Right ventricle myocardium inferior (tissue), 1 donor: ENCODE measurements at regions not wholly inside any gene's neighbourhood (a gene's known extent, or its start where the extent isn't known, plus 50 kb on each side); places are given as distances from the start of the nearest gene placed in this dataset.
"Not testable (repeated sequence)": the region's sequence is repeated elsewhere in the genome, so short reads cannot be mapped to it uniquely, and the experiment has no call there.

ENCODE experiments used
- ATAC-seq: fragments of 200-7000 bp; cut with Tn5 transposase; one replicate; pipeline ENCODE4 v1.9.1; 2020; ENCODE audit warnings: mild to moderate bottlenecking, moderate library complexity
- DNase-seq: peaks from one replicate; pipeline ENCODE4 v3.0.0; 2021; ENCODE audit errors: missing footprints
- intact Hi-C: fragments of 100-400 bp; cut with DNase I; formaldehyde crosslinking; loops from one replicate; pipeline ENCODE4 v1.11.0; 2022
- donor health status: DM: no; HTN: yes; CAD: no; lungs with severe emphysema.

DNA sequence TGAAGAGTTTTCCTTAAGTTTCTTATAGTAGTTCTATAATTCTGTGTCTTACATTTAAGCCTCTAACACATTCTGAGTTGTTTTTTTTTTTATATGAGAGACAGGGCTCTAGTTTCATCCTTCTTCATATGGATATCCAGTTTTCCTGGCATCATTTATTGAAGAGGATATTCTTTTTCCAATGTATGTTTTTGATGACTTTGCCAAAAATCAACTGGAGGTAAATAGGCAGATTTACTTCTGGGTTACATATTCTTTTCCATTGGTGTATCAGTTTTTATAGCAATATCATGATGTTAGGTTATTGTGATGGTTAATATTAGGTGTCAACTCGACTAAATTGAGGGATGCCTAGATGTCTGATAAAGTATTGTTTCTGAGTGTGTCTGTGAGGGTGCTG is 650.7 kb upstream of the GRID2 start:
- intact Hi-C loops: no loop called here
- DNase-seq (no peak), ATAC-seq (no peak)

DNA sequence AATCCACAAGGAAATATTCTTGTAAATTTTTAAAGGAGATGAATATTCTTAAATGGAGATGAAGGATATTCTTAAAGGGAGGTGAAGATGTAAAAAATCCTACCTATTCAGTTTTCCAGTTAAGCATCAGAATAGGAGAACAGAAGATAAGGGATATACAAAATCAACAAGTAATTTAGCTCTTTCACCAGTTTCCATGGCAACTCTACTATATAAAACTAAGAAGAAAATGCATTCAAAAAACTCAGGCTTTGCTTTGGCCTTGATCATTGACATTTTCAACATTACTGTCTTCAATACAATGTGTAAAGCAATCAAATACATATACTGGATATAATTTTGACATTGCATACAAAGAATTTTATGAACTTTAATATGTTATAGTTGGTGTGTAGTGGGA is 622.7 kb upstream of the GRID2 start:
- ATAC-seq: no peak
- intact Hi-C loops: no loop called here
- DNase-seq: no peak

DNA sequence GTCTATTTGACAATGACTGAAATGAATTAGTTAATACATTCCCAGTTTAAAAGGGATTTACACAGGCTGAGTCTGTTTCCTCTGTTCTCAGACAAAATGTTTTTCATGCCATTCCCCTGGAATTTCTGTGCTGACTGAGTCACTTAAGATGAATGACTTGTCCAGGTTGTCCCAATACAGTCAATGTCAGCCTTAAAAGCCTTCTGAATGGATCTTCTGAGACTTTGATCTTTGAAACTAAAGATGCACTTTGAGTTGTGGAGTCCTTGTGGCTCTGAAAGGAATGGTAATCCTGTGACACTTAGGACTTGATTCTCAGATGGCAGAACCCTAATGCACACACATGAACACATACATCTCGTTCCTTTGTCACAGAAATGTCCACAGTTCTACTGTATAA is 622.2 kb upstream of the GRID2 start:
- intact Hi-C loops: no loop called here
- DNase-seq (no peak), ATAC-seq (no peak)

DNA sequence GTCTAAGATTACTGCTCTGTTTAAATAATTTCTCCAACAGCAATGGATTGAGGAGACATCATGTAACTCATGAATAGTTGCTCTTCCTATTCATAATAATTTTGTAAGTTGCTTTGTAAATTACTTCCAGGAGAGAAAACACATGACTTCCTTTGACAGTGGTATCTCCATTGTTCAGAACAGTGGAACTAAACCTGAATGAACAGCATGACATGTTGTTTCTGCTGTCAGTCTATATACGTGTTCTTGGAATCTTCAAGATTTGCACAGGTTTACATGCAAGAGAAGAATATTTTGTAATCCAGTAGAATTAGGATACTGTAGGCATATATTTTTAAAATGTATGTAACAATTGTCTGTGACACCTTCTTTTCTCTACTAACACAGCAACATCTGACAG is 618.8 kb upstream of the GRID2 start:
- intact Hi-C loops: no loop called here
- ATAC-seq: no peak

DNA sequence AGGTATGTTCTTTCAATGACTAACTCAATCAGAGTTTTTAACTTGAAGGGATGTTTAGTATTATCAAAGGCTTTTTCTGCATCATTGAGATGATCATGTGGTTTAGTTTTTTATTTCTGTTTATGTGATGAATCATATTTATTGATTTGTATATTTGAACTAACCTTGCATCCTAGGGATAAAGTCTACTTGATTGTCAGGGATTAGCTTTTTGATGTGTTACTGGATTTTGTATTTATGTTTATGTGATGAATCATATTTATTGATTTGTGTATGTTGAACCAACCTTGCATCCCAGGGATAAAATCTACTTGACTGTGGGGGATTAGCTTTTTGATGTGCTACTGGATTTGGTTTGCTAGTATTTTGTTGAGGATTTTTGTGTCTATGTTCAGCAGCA is 615.4 kb upstream of the GRID2 start:
- ATAC-seq: no peak
- no peak for DNase-seq
- intact Hi-C loops: no loop called here

More for the DNA sequence above, 618.8 kb upstream of the GRID2 start:
- no peak for DNase-seq

DNA sequence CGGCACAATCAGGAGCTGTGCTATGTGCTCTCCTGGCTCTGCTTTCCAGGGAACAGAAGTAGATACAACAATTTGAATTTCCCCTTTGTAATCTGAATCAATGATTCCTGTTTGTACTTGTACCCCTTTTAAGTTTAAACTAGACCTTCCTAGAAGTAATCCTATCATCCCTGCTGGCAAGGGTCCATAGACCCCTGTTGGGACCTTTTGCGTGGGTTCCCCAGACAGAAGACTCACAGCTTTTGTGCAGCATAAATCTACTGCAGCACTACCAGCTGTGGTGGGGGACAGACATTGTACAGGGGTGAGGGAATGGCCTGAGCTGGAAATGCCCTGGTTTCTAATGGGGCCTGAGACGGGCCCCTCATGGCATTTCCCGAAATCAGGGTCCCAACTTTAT is 604.1 kb upstream of the GRID2 start:
- ATAC-seq, DNase-seq, intact Hi-C loops: not testable (repeated sequence)

DNA sequence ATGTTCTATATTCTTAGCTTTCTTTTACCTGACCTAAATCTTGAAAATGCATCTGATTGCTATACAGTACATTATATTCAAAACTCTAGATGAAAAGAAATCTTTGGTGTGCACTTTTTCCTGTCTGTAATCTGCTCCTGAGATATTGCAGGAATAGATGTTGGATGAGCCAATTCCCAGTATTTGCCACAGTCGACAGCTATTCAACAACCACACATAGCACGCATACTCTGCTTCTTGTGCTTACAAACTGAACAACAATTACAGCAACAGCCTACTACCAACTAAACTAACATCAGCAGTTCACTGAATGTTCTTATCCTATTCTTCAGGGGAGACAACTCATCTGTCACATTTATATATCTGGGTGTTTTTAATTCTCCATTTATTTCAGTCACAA is 573.9 kb upstream of the GRID2 start:
- intact Hi-C loops: no loop called here
- DNase-seq: no peak

DNA sequence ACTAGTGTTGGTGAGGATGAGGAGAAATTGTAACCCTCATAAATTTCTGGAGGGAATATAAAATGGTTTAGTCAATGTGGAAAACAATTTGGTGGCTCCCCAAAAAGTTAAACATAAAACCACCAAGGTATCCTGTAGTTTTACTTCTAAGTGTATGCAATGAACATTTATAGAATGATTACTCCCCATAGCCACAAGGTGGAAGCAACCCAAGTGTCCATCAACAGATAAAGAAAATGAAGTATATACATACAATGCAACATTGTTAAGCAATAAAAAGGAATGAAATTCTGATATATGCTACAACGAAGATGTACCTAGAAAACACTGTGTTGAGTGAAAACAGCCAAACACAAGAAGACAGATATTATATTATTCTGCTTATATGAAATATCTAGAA is 569.1 kb upstream of the GRID2 start:
- intact Hi-C loops: no loop called here
- ATAC-seq: no peak
- no peak for DNase-seq

More for the DNA sequence above, 573.9 kb upstream of the GRID2 start:
- ATAC-seq: no peak

DNA sequence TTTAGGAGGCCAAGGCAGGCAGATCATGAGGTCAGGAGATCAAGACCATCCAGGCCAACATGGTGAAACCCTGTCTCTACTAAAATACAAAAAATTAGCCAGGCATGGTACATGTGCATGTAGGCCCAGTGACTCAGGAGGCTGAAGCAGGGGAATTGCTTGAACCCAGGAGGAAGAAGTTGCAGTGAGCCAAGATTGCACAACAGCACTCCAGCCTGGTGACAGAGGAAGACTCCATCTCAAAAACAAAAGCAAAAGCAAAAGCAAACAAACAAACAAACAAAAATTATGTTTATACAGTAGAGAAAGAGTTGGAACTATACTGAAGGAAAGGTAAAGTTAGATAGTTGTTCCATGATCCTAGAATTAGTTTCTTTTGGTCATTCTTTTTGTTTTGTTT is 564.9 kb upstream of the GRID2 start:
- intact Hi-C loops, DNase-seq, ATAC-seq: not testable (repeated sequence)

DNA sequence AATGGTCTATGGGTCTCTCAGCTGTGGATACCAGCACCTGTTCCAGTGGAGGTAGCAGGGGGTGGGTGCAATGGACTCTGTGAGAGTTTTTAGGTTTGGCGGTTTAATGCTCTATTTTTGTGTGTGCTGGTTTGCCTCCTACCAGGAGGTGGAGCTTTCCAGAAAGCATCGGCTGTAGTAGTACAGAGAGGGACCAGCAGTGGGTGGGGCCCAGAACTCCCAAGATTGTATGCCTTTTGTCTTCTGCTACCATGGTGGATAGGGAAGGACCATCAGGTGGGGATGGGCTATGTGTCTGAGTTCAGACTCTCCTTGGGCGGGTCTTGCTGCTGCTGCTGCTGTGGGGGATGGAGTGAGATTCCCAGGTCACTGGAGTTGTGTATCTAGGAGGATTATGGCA is 557.2 kb upstream of the GRID2 start:
- ATAC-seq: no peak
- intact Hi-C loops: no loop called here

DNA sequence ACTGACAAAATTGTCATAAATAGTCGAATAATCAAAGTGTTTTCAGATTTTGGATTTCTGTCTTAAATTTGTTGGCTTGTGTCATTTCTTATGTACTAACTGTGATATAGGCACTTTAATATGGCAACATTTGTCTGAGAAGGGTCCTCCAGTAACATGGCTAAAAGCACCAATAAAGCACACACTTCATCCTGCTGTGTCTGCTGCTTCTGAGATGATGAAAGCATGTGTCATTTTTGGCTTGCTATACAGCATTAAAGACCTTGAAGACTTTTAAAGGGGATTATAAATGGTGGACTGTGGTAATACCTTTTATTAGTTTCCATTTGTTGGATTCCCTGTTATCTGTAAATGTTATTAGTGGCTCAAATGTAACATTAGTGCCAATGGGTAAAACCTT is 551.8 kb upstream of the GRID2 start:
- ATAC-seq (no peak), DNase-seq (no peak)
- intact Hi-C loops: no loop called here

More for the DNA sequence above, 557.2 kb upstream of the GRID2 start:
- DNase-seq: no peak

DNA sequence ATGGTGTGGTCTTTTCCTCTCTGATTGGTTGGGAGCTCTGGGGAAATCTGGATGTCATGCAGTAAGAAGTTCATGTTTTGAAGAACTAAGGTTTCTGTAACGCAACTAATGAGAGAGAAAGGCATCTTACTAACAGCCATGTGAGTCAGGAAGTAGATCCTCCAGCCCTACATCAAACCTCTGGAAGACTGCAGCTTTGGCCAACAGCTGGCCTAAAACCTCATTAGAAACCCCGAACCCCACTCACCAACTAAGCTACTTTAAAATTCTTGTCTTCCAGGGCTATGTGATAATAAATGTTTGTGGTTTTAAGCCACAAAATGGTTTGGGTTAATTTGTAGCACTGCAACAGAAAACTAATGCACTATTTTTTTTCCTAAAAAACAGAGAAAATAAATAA is 549.0 kb upstream of the GRID2 start:
- ATAC-seq: no peak
- no peak for DNase-seq
- intact Hi-C loops: no loop called here

DNA sequence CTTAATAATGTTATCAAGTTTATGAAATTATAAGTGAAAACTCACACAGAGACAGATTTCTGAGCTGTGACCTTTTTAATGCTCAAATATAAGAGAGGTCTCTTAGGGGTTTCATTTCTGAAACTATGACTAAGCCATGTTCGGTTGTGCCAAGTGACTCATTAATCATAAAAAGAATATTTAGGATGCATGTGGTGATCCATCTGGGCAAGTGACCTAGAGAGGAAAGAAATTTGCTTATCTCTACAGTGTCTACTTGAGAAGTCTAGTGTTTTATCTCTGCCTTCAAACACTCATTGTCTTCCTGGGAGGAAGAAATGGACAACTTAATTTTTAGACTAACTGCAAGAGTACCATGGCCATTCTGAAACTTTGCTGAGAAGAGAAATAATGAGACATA is 545.3 kb upstream of the GRID2 start:
- ATAC-seq: no peak
- DNase-seq: no peak
- intact Hi-C loops: no loop called here

DNA sequence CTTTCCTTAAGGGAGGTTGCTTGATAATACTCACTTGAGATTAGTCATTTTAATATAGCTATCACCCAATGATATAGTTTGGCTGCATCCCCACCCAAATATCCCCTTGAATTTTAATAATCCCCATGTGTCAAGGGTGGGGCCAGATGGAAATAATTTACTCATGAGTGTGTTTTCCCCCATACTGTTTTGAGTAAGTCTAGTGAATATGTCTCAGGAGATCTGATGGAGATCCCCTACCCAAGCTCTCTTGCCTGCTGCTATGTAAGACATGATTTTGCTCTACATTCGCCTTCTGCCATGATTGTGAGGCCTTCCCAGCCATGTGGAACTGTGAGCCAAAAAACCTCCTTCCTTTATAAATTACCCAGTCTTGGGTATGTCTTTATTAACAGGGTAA is 539.7 kb upstream of the GRID2 start:
- ATAC-seq (no peak), DNase-seq (no peak)
- intact Hi-C loops: no loop called here

DNA sequence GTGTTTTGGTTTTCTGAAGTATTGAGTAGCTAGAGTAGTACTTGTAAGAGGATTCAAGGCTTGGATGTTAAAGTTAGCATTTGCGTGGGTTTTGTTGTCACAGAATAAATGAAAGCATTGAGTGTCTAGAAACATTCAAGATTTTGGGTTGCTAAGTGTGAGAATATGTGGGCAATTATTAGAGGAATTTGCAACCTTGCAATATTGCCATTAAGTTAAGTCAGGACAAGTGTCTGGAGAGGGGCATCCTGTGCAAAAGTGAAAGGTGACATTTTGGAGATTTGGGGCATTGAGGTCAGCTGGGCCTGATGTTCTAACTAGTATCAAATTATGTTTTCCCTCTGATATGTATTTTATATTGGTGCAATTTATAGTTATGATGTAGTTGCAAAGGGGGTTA is 533.9 kb upstream of the GRID2 start:
- intact Hi-C loops: no loop called here
- ATAC-seq (no peak), DNase-seq (no peak)

DNA sequence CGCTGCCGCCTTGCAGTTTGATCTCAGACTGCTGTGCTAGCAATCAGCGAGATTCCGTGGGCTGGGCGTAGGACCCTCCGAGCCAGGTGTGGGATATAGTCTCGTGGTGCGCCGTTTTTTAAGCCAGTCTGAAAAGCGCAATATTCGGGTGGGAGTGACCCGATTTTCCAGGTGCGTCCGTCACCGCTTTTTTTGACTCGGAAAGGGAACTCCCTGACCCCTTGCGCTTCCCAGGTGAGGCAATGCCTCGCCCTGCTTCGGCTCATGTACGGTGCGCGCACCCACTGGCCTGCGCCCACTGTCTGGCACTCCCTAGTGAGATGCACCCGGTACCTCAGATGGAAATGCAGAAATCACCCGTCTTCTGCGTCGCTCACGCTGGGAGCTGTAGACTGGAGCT is 512.1 kb upstream of the GRID2 start:
- ATAC-seq, intact Hi-C loops: not testable (repeated sequence)
- DNase-seq: peak; percentile 25

DNA sequence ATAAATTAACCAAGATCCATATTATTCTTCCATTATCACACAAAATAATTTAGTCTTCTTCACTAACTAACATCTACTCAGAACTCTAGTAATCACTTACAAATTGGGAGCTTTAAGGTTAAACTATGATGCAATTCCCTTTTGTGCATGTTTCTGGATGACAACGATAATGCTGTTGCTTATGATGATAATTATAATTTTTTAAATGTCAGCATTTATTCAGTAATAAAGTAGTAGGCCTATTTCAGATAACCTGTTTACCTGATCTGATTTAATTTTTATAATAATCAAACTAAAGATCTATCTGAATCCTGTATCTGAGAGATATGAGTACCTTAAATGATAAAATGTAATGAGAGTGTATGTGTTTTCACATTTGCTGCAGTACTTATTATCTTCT is 507.8 kb upstream of the GRID2 start:
- intact Hi-C loops: no loop called here
- ATAC-seq (no peak), DNase-seq (no peak)

DNA sequence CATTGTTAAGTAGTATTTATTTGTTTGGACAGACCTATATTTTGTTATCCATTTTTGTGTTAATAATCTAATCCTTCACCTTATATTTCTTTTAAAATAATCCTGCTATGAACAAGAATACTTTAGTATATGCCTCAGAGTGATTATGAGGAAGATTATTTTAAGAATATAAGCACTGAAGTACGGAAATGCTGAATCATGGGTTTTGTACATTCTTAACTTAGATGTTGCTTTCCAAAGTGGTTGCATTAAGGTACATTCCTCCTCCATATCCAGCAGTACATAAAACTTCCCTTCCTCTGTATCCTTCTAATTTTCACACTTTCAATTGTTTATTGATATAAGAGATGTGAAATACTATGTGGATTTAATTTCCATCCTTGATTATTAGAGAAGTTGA is 491.4 kb upstream of the GRID2 start:
- DNase-seq (no peak), ATAC-seq (no peak)
- intact Hi-C loops: no loop called here

DNA sequence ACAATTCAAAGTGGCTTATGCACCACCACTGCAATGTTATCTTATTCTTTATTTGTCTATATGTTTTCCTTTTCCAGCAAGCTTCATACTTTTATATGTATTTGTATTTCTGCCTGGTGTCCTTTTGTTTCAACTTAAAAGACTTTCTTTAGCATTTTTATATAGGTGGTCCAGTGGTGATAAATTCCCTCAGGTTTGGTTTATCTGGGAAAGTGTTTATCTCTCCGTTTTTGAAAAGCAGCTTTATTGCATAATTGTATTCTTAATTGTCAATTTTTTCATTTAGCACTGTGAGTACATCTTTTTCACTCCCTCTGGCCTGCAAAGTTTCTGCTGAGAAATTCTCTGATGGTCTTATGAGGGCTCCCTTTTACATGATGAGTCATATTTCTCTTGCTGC is 479.0 kb upstream of the GRID2 start:
- intact Hi-C loops: no loop called here
- DNase-seq (no peak), ATAC-seq (no peak)

DNA sequence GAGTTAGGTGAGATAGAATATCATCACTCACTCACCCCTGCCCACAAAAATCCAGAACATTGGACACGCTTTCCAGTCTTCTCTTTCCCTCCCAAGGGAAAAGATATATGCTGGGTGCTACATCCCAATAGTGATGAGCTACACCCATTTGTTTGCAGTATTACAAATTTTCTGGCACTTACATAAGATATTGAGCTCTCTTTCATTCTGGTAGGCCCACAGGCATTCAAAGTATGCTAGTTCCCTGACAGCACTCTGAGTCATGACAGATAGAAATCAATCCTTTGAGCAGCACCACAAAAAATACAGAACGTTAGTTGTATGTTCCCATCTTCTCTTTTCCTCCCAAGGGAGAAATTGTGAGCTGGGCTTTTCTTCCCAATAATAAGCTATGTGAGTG is 477.6 kb upstream of the GRID2 start:
- DNase-seq (no peak), ATAC-seq (no peak)
- intact Hi-C loops: no loop called here

DNA sequence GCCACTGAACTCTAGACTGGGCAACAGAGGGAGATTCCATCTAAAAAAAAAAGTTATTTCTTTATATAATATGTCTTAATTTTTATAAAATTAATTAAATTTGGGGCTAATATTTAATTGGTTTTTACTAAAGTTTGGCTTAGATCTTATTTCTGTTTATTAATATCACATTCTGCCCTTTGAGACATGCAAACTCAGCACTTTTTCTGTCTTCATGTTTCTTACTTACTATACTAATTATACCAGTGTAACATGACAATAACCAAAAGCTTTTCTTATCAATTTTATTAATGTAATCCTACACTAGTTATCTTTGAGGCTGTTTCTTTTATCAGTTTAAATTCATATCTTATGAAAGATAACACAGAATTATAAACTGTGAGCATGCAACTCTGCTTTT is 475.9 kb upstream of the GRID2 start:
- intact Hi-C loops: no loop called here
- DNase-seq: no peak
- no peak for ATAC-seq

DNA sequence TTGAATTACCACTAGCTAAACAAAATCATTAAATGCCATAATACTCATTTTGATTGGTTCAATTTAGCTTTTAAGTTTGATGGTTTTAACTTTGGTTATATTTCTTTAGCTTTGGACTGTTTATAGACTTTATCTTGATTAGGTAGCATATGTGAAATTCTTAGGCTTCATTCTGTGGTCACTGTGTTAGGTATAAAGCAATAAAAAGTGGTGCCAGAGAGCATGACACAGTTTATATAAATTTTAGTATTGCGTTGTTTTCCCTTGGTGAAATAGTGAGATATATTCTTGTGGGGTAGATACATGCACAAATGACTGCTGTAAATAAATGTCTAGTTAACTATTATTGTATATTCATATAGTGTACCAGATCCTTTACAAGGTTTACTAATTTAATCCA is 474.2 kb upstream of the GRID2 start:
- intact Hi-C loops: no loop called here
- DNase-seq: no peak
- ATAC-seq: no peak
